ENCODE measurements at regions not wholly inside any gene's neighbourhood (a gene's known extent, or its start where the extent isn't known, plus 50 kb on each side); places are given as distances from the start of the nearest gene placed in this dataset.

DNA sequence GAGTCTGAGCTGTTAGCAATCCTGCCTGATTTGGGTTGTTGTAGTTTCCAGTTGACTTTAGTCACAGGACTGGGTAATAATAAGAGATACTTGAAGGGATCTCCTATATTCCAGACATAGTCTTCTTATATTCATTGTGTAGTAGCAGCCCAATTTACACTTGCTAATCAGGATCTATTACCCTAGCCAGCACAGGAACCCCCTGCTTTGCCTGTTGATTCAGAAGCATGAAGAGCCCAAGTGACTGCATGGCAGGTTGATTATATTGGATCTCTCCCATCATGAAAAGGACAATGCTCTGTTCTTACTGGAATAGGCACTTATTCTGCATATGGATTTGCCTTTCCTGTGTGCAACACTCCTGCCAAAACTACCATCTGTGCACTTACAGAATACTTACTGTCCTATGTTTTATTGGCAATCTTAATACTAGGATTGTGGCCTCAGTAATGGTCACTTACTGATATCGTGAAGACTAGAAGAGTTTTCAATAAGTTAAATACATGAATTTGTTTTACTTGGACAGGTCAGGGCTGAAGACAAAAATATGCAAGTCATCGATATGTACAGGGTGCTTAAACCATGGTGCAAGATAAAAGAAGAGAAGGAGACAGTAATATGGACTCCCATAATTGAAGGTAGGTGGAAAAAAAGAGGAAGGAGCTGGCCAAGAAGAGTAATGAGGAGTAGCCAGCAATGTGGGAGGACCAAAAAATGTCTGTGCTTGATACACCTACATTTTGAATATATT is 304.1 kb downstream of the MCTP2 start:
- no peak for DNase-seq

DNA sequence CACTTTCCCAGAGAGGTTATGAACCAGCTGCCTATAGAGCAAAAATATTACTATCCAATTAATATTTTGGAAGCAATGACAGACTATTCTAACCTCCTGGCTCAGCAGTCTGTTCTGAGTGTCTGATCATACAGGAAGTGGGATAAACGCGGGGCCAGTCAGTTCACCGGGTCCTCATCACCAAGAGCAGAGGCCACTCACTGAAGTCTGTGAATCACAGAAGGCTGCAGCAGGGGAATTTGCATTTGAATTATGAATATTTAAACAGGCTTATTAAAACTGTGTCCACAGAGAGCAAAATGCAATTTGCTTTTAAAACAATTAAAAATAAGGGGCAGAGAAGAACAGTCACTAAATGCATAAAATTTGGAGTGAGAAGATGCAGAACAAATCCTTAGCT is 305.2 kb downstream of the MCTP2 start:
- no peak for DNase-seq

DNA sequence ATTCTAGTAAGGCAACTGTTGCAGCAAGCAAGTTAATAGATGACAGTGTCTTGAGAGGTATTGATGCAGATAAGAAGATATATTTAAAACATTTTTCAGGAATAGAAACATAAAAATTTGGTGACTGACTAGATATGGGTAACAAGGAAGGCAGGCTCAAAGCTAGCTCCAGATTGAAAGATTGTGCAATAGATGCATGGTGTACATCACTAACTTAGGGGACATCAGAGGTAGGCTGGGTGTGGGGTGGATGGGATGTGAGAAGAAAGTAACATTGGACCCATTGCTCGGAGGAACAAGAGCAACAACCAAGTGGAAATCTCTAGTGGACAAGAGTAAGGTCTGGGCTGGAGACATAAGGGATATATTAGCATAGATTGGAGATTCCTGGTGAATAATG is 306.9 kb downstream of the MCTP2 start:
- no peak for DNase-seq

DNA sequence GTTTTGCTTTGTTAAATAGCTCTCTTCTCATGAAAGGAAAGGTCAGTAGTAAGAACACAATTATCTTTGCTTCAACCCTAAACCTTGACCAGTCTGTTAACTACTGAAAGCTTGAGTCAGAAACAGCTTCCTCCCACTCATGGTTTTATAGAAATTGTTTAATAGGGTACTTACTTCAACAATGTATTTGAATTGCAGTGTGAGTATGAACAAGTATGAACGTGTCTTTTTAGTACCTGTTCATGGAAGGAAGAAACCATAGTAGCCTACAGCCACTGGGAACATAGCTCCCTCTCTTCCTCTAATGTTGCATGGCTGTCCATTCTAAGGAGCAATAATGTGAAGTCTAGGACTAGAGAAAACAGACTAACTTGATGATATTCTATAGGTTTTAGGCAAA is 311.0 kb downstream of the MCTP2 start:
- DNase-seq: no peak

DNA sequence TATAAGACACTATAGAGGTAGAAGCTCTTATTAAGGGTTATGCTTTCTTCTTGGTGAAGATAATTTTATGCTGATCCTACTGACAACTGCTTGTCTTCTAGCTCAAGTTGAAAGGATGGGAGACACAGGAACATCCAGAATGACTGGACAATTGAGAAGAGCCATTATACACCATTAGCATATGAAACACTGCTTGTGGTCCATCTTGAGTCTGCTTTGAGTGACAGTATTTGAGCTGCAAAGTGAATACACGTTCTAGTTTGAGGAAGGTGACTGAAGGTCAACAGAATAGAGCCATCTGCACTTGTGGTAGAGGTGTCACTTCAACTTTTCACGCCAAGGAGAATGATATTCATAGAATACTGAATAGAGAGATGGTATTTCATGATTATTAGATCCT is 315.4 kb downstream of the MCTP2 start:
- DNase-seq: no peak

DNA sequence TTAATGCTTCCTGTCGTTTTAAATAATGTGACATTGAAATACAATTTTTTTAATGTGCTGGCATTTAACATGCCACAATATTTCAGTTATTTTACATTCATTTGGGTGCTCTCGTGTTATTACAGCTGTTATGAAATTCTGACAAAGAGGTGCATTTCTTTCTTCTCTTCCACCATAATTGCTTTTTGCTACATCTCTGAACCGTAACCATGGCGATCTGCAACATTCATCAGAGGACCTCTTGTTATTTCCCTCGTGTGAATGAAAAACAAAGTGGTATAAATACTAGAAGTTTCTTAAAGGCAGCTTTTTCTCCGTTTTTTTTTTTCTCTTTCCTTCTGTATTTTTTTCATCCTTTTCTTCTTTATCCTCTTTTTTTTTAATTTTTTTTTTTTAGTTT is 316.4 kb downstream of the MCTP2 start:
- no peak for DNase-seq

DNA sequence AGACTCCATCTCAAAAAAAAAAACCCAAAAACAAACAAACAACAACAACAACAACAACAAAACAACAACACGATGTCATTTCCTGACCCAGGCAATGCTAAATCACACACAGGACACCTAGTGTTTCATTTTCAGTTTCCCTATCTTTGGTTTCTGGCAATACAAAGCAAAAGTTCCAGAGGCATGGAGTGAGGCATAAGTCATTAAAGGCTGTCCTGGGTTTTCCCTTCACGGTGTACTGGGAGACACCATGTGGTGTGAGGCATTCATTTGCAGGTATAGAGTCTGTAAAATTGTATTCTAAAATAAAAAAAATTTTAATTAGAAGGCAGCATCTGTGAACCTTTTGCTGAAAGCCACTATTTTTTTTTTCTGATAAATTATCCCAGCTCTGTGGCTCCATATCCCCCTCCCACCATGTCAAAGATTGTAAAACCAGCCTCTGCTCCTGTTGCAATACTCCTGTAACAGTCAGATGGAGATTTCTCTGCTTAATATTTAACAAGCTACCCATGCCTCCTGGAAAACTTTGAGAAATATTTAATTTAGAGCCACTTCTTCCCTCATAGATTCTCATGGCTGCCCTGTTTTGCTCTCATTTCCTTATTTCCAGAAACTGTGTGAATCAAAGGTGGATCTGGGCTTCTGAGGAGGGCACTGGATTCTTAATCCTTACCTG is 324.6 kb downstream of the MCTP2 start:
- no peak for DNase-seq

DNA sequence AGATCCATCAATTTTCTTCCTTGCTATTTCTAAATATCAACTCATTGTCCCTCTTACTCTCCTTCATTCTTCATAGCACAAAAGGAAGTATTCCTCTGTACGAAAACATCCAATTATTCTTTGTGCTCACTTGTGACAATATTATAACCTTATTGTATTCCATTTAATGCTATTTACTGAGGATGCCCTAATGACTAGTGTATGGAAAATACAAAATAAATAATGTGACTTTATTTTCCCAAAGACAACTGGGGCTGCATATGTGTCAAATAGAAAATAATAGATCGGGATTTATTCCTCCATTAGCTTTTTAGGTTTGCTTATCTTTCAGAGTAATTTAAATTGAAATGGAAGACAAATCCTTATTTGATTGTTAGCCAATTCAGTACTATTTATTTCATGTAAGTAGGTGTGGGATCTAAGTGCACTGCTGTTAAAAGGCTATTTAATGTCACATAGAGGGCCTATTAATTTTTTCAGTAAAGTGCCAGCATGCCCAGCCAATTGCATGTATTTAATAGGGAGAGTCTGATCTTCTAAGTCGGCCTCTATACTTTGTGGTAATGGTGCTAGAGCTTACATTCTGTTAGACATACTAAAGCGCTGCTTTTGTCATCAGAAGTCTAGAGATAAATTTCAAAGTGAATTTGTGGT is 329.8 kb downstream of the MCTP2 start:
- DNase-seq: no peak

DNA sequence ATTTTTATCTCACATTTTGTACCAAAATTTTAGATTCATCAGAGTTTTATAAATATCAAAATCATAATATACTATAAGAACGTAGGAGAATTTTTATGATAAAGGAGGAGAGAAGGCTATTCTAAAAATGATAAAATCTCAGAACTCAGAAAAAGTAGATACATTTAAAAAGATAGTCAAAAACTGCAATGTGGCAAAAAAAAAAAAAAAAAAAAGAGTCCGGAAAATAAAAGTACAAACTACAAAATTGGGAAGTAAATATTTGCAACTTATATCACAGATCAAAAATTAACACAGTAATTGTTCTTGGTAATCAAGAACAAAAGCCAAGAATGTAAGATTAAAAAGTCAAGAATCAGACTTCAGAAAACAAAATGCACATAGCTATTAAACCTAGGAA is 332.1 kb downstream of the MCTP2 start:
- no peak for DNase-seq

DNA sequence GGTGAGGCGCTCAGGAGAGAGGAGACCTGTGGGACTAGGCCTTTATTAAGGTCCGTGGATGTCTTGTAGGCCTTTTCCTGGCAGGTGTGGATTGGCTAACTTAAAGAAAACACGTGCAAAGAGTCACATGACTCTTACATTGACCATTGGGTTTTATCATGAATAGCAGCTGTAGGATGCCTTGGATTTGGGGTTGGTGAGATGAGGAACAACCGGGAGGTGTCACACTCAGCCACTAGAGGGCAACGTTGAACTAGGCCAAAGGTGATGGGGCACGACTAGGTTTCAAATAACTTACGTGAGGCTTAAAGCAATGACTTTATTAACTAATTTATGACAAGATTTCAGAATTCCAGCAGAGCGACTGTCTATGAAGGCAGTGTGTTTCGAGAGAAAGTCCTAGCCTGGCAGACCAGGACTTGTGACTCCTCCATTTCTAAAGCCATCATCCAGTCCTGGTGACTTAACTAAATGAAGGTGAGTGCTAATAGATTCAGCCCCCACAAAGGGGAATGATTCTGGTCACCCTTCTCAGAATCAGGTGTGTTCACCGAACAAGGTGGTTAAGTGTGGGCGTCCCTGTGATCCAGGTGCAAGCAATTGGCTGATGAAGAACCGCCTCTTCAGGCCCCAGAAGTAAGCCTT is 345.6 kb downstream of the MCTP2 start:
- DNase-seq: peak; percentile 64

DNA sequence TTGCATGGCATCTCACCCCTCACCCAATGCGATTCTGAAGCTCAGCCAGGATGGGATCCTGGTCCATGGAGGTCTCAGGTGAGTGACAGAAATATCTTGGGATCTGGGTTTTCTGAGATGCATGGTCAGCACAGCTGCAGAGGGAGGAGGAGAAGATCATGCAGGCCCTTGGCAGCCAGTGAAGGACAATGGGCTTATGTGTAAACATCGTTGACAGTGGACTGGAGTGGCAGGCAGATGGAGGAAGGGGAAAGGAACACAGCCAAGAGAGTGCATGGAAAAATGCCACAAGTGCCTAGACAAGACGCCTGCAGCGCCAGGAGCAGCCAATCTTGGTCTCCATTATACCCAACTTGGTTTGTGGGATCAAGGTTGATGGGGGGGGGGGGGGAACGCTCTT is 347.9 kb downstream of the MCTP2 start:
- no peak for DNase-seq

DNA sequence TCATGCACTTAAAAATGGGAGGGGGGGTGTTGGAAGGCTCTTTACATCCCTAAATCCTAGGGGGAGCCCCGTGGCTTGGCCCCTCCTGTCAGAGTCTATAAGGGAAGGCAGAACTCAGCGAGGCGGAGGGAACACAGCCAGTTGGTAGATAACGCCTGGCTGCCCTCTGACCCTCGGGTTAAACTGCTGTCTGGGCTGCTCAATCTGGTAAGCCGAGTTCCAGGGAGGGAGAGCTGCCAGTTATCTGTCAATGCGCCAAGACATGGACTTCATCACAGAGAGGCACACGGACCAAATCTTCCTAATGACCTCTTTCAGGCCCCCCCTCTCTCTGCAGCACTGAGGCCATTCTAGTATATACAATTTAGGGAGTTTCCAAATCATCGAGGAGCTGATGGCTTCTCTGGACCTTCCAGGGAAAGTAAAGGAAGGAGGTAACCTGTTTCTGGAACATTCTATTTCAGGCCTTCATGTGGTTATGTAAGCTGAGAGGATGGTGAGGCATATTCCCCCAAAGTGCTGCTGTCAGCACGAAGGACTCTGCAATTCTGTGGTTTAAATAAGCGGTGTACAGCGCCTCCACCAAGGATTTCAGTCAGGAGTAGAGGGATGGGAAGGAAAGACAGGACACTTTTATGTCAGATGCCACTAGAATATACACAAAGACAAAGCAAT is 349.0 kb downstream of the MCTP2 start:
- DNase-seq: no peak

DNA sequence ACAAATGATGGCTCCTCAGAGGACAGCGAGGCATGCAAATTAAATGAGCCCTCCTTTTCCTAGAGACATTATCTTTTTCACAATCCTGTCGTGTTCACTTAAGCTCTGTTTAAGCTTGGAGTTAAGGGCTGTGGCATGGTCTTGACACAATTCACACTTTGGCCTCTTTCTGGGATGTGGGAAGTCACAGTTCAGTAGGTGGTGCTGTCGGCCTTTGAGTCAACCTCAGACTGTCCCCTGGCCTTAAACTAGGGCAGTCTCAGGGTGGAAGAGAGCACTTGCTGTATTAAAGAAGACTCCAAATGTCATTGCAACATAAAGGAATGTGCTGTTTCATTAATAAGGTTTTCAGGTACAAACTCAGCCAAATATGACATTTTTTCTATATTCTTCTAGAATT is 351.0 kb downstream of the MCTP2 start:
- DNase-seq: peak; percentile 41

DNA sequence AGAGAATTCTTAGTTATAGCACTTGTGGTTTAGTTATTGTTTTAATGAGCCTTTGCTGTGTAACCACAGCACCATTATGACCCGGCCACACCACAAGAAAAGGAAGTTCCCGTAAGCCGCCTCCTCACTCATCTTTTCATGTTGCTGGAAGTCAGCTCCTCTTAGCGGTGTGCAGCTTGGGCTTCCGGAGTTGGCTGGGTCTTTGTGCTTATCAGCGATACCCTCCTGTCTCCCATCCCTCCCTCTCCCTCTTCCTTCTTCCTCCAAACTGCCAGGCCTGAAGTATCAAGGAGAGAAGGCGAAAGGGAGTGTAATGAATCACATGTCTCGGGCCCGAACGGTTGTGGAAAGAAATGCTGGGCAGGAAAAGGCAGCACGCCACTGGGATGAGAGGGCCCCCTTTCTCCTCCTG is 353.5 kb downstream of the MCTP2 start:
- peak; percentile 32 for DNase-seq

DNA sequence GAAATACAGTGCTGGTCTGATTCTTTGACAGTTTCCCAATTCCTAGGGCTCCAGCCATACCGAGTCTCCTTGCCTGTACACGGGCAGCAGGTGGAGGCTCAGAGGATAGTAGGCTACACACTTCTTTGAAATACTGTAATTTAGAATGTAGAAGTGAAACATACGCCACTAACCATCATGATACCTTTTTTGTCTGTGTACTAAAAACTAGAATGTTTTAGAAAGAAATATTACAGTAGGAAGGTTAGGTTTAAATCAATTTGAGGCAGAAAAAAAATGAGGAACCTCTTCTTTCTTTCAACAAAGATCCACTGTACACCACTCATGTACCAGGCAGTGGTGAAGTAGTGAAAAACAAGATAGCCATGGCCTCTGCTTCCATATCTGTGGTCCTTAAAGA is 354.7 kb downstream of the MCTP2 start:
- DNase-seq: no peak

DNA sequence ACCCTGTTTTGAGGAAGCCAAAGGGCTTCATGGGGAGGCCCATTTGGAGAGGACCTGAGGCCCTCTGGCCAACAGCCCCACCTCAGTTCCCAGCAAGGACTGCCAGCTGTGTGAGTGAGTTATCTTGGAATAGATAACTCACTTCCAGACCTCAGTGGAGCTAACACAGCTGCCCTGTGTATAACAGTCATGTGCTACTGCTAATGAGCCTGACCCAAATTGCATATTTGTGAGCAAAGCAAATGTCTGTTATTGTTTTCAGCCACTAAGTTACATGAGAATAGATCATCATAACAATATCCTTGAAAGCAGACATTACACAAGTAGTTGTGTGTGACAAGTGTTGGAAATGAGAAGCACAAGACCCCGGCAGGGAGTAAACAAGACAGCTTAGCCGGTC is 355.8 kb downstream of the MCTP2 start:
- no peak for DNase-seq

DNA sequence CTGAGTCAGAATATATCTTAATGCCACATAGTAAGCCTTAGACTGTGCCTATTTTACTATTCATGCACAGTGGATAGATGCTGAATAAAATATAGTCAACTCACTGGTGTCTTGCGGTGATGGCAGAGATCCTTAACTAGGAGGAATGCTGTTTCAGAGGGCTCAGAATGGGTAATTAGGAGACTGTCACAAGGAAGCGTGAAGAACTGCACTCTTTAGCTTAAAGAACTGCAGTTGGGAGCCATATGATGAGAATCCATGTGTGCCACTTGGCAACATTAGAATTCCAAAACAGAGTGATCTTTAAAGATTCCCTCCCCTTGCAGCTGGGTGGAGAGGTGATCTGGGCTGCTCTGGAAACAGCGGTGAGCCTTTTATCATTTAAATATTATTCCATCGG is 357.6 kb downstream of the MCTP2 start:
- no peak for DNase-seq

DNA sequence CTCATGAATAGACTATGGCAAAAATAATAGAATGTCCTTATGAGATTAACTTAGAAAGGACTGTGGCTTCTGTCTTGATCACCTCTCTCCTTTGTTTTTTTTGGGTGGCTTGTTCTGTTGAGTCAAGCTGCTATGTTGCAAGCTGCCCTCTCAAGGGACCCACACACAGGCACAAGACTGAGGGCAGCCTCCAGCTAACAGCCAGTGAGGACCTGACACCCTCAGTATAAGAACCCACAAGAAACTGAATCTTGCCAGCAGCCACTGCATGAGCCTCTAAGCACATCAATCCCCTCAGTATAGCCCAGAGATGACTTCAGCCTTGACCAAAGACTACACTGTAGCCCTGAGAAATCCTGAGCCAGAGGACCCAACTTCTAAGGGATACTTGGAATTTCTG is 361.1 kb downstream of the MCTP2 start:
- no peak for DNase-seq

DNA sequence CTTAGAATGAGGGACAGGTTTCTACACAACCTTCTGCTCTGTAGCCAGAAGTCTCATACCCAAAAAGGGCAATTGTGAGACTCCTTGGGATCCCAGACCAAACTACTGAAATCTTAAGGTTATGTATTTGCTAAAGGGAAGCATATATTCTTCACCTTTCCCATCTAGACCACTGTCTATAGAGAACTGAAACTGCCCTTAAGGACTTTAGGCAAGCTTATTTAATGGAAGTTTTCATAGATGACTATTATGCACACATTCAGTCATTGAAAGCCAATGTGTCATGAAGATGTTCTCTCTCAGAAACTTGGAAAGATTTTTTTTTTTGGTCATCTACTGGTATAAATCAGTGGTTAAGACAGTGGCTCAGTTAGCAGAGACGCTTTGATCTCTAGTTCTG is 365.3 kb downstream of the MCTP2 start:
- no peak for DNase-seq

DNA sequence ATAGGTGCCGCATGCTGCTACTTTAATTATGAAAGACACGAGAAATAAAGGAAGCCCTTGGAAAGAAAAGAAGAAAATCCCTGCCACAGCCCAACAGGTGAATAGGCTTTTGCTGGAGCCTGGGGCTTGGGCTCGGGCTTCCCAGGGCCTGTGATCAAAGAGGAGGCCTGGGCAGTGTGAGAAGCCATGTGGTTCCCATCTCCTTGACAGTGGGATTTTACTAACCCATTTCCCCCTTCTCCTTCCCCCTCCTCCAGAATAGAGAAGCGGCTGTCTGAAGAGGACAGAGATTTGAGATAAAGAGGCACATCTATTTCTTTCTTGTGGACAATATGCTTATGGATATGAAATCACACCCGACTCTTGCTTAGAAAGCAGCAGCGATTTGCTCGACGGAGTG is 369.1 kb downstream of the MCTP2 start:
- no peak for DNase-seq

DNA sequence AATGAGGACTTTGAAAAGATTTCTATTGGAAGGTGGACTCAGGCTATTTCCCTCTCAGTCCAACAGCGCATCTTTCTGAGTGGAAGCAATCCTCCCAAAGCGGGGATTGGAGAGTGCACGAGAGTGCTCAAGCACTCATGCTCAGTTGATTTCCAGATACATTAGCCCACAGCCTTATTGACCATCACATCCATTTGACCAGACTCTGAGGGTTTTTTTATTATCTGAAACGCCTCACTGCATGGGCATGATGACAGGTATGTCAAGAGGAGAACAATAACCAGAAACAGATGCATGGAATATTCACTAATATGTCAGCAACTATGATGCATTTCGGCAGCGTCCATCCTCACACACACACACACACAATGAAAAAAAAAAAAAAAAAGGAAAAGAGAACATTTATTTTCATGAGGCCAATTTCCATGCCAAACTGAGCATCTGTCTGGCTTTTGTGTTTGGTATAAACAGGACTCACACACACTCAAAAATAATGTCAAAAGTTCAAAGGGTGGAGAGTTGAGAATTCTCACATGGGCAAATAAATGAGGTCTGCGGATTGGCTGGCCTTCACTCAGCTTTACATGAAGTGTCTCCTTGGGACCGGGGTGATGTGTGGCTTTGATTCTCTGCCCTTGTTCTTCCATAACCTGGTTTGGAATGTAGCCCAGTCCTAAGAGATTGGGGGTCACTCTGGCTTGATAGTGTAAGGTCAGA is 371.6 kb downstream of the MCTP2 start:
- DNase-seq: no peak

DNA sequence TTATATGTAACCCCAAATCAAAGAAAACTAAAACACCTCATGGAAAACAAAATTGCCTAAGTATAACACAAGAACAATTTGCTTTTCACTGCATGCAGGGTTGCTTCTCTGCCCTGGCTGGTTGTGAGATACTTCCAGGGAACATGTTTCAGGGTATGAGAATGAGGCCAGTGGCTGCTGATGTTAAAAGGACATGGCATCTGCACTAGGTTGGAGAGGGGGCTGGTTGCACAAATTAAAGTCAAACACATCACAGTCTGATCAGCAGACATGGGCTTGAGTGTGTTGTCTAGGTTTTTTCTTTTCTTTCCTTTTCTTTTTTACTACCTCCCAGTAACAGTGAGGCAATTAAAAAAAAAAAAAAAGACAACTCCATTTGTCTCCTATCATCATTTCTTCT is 374.9 kb downstream of the MCTP2 start:
- no peak for DNase-seq
